HG03520 (cell line): ENCODE measurements at regions not wholly inside any gene's neighbourhood (a gene's known extent, or its start where the extent isn't known, plus 50 kb on each side); places are given as distances from the start of the nearest gene placed in this dataset.

Source experiments
- ATAC-seq: cut with Tn5 transposase; IDR thresholded peaks from one replicate; pipeline ENCODE4 v1.9.1; 2021; ENCODE audit warnings: mild to moderate bottlenecking, moderate library complexity; ENCODE audit not compliant: unreplicated experiment

DNA sequence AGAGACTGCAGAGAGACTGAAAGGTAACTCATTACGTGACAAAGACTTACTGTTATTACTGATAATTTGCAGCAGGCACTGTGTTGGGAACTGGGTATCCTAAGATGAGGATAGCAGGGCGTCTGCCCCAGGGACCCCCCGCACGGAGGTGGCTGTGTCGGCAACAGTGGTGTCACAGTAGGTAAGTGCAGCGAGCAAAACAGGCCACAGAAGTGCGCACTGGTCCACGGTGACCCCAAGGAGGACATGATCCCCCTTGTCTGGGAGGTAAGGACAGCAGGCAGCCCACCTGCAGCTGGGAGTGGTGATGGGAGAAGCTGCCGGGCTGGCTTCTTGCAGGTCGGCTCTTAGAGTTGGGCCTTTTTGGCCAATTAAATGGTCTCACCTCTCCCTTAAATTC lies 82.9 kb downstream of the FAM43A start:
- no peak for ATAC-seq

- ATAC-seq, result peak; percentile 95
Measured at GRCh38 chr3:194769020-194769643, 83.4 kb downstream of the FAM43A start.

- ATAC-seq, result no peak
Measured at GRCh38 chr3:194772241-194773000, 86.7 kb downstream of the FAM43A start.

- ATAC-seq, result no peak
Measured at GRCh38 chr3:194773216-194773615, 87.5 kb downstream of the FAM43A start.

GRCh38 chr3:194773771-194774455 lies 88.2 kb downstream of the FAM43A start:
- no peak for ATAC-seq

GRCh38 chr3:194775266-194775665 lies 89.6 kb downstream of the FAM43A start:
- ATAC-seq, result no peak

DNA sequence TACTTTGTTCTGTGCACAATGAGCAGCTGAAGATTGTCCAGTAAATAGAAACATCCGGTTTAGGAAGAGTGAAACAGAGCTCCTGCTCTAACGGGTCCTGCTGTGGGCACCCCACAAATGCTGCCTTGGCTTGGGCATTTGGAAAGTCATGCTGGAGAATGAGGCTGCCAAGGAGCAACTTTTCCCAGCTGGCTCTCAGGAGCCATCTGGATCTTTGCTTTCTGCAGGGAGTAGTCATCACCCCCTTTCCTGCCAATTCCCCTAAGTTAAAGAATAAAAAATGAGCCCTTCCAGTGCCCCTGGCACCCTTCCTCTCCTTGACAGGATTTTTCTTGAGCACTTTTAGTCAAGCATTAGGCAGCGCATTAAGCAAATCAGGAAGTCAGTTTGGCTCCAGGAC lies 90.0 kb downstream of the FAM43A start:
- ATAC-seq, result no peak

DNA sequence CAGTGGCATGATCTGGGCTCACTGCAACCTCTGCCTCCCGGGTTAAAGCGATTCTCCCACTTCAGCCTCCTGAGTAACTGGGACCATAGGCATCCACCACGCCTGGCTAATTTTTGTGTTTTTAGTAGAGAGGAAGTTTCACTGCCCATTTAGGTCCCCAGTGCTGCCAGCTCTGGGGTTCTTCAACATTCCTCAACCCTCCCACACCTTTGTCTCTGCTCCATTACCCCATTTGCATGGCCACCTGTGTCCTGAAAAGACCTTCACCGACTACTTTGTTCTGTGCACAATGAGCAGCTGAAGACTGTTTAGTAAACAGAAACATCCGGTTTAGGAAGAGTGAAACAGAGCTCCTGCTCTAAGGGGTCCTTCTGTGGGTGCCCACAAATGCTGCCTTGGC lies 92.0 kb downstream of the FAM43A start:
- no peak for ATAC-seq

DNA sequence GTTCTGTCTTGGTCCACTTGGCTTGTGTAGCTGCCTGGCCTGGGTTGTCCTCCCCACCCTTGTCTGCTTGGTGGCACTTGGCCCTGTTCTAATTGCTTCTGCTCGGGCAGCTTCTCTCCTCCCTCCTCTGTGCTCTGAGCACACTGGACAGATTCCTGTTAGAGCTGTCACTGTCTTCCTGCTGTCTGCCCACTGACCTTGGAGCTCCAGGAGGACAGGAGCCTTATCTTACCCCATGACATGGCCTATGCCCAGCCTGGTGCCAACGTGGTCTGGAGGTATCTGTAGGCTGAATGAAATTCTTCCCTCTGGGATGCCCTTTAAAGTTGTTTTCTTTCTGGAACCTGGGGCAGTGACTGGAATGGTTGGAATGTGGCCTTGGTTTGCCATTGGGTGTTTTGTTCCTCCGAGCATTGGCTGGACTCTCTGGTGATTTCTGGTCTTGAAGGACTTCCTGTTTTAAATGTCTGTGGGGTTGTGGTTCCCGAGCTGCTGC lies 94.1 kb downstream of the FAM43A start:
- no peak for ATAC-seq

DNA sequence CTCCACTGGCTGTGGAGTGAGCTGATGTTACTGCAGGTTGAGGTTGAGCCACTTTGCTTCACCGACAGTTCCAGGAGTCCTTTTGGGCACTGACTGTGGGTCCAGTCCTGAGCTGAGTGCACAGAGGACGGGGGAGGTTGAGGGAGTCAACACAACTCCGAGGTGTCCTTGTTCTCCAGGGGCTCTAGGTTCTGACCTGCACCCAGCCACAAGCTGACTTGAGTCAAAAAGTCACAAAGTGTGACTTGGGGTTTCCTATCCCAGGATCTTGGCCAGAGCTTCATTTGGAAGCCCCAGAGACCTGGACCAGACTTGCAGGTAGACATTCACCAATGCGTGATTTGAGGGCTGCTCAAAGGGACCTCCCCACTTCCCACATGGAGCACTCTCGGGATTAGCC lies 95.0 kb downstream of the FAM43A start:
- no peak for ATAC-seq

- ATAC-seq, result no peak
Measured at GRCh38 chr3:194781617-194782016, 95.9 kb downstream of the FAM43A start.

DNA sequence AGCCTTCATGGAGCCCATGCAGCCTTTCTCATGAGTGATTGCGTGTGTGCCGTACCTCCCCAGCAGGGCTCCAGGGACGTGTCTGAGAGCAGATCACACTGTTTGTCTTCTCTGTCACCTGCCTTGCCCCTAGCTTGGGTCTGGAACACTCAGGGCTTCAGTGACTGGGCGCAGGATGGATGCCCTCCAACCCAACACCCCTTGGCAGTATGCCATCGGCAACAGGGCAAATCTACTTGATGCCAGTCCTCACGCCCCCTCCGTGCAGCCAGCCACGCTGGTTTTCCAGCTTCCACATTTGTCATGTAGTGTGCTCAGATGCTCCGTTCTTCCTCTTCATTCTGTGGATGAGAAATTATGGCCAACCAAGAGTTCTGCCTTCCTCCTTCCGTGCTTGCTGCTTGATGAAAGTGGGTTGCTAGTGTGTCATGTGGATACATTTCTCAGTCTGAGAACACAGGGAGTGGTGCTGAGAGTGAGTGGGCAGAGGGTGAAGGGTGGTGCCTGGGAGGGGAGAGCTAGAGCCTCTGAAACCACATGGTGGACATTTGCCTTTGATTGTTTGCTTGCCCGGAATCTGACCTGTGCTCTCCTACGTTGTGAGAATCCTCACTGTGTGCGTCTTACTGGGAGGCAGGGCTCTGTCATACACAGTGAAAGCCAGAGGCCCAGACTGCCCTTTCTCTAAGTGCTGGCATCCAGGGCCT lies 97.2 kb downstream of the FAM43A start:
- no peak for ATAC-seq

DNA sequence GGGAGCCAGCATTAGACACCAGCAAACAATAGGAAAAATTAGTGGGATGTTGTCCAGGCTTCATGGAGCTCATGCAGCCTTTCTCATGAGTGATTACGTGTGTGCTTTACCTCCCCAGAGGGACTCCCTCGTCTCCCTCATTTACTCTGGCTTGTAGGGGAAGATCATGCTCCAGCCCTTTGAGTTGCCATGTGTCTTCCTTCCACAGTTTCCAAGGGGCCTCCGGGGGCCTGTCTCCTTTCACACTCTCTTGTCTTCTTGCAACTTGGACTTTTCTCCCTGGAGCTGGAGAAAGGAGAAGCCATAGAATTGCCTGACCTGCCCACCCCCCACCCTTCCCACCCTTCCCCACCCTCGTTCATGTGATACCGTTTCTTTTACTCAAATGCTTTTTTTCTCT lies 98.7 kb downstream of the FAM43A start:
- ATAC-seq, result no peak

GRCh38 chr3:194785315-194785714 lies 99.6 kb downstream of the FAM43A start:
- ATAC-seq, result no peak

DNA sequence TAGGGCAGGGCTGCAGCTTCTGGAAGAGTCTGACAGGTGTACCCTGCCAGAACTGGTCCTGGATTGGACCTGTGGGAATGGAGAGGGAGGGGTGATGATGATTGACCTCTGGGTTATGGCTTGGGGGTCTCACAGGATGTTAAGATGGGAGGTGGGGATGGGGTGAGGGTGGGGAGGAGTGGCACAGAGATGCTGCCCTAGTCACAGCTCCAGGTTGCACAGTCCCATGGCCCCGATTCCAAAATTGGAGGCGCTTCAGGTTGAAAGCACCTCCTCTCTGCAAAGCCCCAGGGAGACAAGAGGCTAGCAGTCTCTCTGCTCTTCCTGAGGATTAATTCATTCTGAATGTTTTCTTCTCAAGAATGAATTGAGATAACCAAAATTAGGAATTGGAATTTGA lies 101.4 kb downstream of the FAM43A start:
- ATAC-seq, result no peak

DNA sequence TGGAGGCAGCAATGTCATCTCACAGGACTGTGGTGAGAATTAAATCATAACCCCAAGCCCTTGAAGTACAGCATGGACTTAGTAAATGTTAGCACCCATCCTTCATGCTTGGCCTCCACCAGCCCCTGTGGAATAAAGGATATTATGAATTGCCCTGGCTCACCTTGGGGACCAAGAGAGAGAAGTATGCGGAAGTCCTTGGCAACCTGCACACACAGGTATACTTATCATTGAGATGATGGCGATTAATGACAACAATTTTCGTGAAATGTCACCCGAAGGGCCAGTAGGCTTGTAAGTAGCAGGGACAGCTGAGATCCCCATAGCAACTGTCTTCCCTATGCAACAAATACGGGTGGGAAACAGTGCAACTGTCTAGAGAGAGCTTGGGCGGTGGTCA lies 102.0 kb downstream of the FAM43A start:
- ATAC-seq, result no peak

- ATAC-seq, result no peak
Measured at GRCh38 chr3:194792368-194792767, 106.7 kb downstream of the FAM43A start.

- ATAC-seq, result no peak
Measured at GRCh38 chr3:194797555-194798250, 112.0 kb downstream of the FAM43A start.

DNA sequence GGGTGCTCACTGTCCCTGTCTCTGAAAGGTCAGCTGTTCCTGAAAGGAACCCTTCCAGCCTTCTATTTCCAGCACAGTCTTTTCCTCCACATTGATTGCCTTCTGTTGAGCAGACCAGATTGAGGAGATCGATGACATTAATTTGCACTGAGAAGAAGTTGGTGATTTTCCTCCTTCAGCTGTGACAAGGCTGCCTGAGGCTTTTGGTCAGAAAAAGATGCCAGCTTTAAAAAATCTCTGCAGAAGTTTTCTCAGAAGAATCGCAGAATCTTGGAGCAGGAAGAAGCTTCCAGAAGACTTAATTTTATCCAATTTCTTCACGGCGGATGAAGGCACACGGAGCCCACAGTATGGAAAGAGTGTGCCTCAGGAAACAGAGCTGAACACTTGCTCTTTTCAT lies 112.8 kb downstream of the FAM43A start:
- ATAC-seq, result no peak

GRCh38 chr3:194800002-194800401 lies 114.3 kb downstream of the FAM43A start:
- no peak for ATAC-seq
